Stimulated activated CD8-positive, alpha-beta memory T cell treated with anti-CD3 and anti-CD28 coated beads, Interleukin-15, amount 100 ng/mL, for 48 hours (primary cell): ENCODE measurements at regions not wholly inside any gene's neighbourhood (a gene's known extent, or its start where the extent isn't known, plus 50 kb on each side); places are given as distances from the start of the nearest gene placed in this dataset.

Experiments used
- DNase-seq, 2 donors: peaks; one replicate each; pipeline ENCODE4 v3.0.0-alpha.2; 2020; ENCODE audit warnings: low read depth in 2 of 2

DNA sequence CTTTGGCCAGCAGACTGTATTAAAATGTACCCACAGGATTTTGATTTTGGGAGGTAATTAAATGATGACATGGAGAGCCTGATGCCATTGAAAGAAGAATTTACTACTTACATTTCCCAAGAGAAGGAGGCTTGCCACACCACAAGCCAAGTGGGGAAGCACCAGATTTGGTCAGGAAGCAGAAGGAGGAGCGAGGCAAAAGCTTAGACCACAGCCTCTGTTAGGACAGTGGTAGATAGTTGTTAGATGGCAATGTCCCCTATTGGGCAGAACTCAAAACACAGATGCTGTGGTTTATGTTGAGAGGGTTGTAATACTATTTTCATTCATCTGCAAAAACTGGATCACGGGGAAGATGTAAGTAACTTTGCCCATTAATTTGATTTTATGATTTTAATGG is 709.4 kb downstream of the VRK1 start:
- no peak for DNase-seq

- no peak for DNase-seq
Measured at GRCh38 chr14:97513891-97514290, 716.7 kb downstream of the VRK1 start.

DNA sequence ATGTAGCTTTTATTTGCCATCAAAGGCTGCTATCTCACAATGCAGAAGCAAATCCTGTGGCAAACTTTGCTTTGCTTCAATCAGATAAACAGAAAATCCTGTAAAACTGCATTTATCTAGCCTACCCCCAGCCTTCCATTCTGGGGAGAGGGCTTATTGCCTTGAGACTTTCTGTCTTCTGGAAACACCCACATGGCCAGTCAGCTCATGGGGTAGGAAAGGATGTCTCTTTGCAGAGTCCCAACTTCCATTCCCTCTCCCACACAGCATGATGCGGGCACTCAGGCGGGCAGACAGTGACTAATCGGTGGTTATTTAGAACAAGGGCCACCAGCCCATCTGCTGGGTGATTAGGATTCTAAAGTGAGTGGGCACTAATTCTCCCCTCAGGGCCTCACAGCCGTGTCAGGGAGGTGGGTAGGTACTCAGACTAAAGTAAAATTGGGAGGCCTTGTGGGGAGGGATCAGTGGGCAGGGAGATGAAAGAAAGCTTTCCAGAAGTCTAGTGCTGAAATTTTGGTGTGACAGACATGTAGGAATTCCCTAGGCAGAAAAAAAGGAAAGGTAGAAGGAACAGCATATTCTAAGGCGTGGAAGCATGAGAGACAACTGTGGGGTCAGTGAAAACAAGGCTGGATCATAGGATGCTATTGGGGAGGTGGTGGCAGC is 720.5 kb downstream of the VRK1 start:
- DNase-seq, result no peak

GRCh38 chr14:97523936-97524335 is 726.8 kb downstream of the VRK1 start:
- no peak for DNase-seq

GRCh38 chr14:97524589-97525319 is 727.6 kb downstream of the VRK1 start:
- DNase-seq, result no peak

GRCh38 chr14:97527993-97528392 is 730.8 kb downstream of the VRK1 start:
- DNase-seq, result no peak

- DNase-seq, result no peak
Measured at GRCh38 chr14:97532052-97532451, 734.9 kb downstream of the VRK1 start.

DNA sequence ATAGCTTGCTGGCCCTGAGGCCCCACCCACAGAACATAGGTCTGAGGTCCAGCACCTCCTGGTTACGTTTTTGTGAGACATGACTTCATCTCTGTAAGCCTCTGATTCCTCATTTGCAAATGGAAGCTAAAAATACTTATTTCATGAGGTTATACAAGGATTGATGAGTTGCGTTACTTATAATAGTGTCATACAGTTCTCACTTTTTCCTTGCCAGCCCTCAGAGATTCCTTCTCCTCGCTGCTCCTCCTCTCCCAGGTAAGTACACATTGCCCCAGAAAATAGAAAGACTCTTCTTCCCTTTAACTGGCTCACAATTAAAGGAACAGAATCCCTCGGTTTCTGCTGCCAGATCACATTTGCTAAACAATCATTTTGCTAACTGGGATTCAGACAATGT is 739.2 kb downstream of the VRK1 start:
- DNase-seq, result no peak

- peak in 1 of 2 donors; percentile 2 for DNase-seq
Measured at GRCh38 chr14:97538749-97539410, 741.7 kb downstream of the VRK1 start.

DNA sequence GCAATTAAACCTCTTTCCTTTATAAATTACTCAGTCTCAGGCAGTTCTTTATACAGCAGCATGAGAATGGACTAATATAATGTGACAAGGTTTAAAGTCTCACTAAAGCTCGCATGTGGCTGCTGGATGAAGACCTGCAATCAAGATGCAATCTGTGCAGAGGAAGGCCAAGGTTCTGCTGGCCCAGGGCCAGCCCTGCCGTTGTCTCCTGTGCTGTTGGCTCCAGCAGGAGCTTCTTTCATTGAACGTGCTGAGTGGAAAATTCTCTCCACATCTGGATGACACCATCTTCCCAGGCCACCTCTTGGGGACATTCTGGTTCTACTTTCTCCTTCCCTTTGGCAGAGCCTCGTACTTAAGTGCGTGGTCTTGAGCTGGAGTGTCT is 742.2 kb downstream of the VRK1 start:
- no peak for DNase-seq

- DNase-seq, result no peak
Measured at GRCh38 chr14:97539884-97540283, 742.7 kb downstream of the VRK1 start.

DNA sequence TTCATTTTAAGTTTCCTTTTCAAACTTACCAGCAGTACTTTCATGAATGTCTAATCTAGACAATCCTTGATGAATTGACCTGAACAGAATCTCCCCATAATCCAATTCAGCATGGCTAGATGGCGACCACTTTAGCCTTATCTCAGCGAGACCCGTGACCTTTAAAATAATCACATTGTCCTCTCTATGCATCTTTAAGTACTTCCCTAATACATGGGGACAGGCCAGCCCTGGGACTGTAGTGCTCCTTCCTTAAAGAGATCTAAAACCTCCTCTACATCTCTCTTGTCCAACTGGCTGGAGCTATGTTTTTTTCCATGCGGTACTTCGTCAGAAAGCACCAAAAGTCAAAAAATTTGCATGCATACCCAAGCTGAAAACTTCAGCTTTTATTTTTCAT is 746.0 kb downstream of the VRK1 start:
- DNase-seq, result no peak

GRCh38 chr14:97543816-97544215 is 746.6 kb downstream of the VRK1 start:
- DNase-seq, result no peak

DNA sequence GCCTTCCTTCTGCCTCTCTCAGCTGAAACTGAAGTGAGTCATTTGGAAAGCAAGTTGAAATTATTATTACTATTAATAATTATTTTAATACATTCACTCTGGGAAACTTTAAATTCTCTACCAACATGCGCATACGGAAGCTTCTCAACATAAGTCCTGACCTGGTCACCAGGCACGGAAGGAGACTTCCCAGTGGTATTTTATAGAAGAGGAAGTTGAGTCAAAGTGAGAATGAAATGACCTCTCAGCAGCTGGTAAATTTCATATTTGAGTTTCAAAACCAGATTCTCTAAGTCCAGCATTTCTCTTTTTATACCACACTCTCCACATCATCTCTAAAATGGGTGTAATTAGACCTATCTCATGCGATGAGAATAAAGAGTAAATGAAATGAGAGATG is 747.4 kb downstream of the VRK1 start:
- no peak for DNase-seq

GRCh38 chr14:97546491-97547230 is 749.5 kb downstream of the VRK1 start:
- DNase-seq, result no peak

DNA sequence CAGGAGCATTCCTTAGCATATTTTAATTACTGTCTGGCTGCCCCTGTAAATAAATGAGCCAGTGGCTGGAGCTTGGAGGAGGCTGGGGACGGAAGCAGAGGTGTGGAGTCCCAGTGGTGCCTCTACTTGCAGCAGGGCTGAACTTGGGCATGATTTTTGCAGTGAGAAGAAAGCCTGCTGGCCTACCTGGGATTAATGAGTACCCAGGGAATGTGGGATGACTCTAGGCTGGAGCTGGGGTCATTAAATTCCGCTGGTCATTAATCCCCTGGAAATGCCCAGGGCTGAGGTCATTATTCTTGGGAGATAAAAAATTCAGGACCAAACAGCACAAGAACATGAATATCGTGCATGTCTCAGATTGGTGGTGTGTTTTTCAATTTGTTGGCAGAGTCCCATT is 753.3 kb downstream of the VRK1 start:
- no peak for DNase-seq

GRCh38 chr14:97554597-97554996 is 757.4 kb downstream of the VRK1 start:
- DNase-seq, result no peak

DNA sequence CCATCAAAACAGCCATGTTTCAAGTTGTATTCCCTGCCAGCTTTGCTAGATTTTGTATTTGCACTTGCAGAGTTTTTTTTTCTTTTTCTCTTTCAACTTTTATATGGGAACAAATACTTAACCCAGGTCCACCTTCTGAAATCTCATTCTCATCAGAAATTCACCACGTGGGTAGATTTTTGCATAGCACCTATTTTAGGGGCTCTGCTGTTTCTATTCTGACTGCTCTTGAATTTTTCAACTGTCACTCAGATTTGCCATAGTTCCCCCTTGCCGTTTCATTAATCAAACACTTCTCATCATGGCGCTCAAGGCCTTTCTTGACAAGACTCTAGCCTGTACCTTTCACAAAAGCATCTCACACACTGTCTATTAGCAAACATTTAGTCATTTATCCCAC is 767.2 kb downstream of the VRK1 start:
- DNase-seq, result no peak

- no peak for DNase-seq
Measured at GRCh38 chr14:97571201-97571600, 774.0 kb downstream of the VRK1 start.

- DNase-seq, result no peak
Measured at GRCh38 chr14:97571866-97572555, 774.8 kb downstream of the VRK1 start.

DNA sequence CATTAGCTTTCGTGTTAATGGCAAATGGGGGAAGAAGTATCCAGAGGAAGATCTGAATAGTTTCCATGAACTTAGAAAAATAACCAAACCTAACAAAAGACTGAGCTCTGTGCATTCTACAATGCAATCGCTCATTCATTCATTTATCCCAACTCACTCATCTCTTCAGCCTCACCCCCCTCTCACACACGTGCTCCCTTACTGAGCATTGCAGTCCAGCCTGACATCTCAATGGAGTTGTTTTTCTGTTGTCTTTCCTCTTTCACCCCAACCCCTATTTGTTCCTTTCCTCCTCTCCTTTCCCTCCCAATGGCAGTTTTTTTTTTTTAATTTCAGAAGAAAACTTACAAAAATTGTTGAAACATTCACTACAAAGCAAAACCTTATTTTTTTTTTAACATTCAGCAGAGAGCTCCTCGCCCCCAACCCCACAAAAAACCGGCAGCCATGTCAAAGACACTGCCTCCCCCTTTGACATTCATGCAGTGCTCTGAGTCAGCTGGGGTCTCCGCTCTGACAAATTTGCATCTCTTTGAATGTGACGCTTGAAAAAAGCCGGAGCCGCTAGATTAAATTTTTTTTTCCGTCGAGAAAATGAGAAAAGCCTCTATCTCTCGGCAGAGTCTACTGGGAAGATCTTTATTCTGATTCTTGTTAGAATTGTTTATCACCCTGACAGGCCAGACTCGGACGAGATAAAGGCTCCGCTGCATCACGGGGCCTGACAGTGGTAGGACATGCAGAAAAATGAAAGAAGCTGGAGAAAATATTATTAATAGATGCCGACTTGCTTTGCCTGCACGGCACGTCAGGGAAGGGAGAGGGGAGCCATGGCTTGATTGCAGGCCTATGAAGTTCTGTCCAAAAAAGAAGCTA is 775.6 kb downstream of the VRK1 start:
- no peak for DNase-seq
